ENCODE measurements at regions not wholly inside any gene's neighbourhood (a gene's known extent, or its start where the extent isn't known, plus 50 kb on each side); places are given as distances from the start of the nearest gene placed in this dataset.

DNA sequence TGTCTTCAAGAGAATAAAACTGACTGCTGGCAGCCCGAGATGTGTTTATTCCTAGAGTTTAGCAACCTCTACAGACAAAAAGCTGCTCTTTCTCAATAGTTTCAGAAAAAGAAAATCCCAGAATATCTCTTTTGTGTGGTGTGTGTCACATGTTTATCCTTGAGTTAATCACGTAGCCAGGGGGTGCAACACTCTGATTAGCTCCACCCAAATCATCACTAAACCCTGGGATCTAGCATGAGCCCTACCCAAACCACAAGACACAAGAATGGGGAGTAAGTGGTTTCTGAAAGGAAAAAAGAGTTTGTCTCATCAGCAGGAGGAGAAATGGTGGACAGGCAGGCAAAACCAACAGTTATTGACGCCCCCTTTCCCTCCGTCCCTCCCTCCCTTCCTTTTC lies 78.5 kb upstream of the AGBL1 start:
- Histone ChIP-seq H3K36me3 (replicated peaks in 1 of 2; ENCODE audit: control insufficient read depth in 1 of 2, insufficient read depth in 2 of 2, low read length in 1 of 2) (no peaks in the 10 kb centered on the region), H3K9me3 (no peaks in the 10 kb centered on the region), H3K27ac (ENCODE audit: low read depth in 2 of 2, low read length in 1 of 2) (no peak overlapping the region), H3K27me3 (ENCODE audit: insufficient read depth) (no peaks in the 10 kb centered on the region), H3K4me1 (ENCODE audit: control insufficient read depth in 1 of 2, insufficient read depth in 2 of 2, low read depth in 1 of 2, low read length in 1 of 2) (no peaks in the 10 kb centered on the region; a peak in 2 of 4 replicates), H4K20me1 (ENCODE audit: insufficient read depth) (no peaks in the 10 kb centered on the region), H3F3A (replicated peaks; ENCODE audit: insufficient read depth) (no peaks in the 10 kb centered on the region), H3K9ac (no peak overlapping the region), H3K4me3 (ENCODE audit: low read depth in 2 of 2, low read length in 1 of 2) (no peak overlapping the region), H2AFZ (ENCODE audit: low read depth) (no peak overlapping the region), H3K79me2 (ENCODE audit: insufficient read depth) (no peaks in the 10 kb centered on the region), H3K4me2 (no peak overlapping the region), H3K9me2 (no peaks in the 10 kb centered on the region)
- DNase-seq: no peak
- WGBS (ENCODE audit: low lambda C conversion rate): 62% methylated on average over 4 of the region's 4 CpGs
- POLR2A ChIA-PET: no interaction called here
- TF ChIP-seq SMC3 (IDR thresholded peaks at IDR 0.05; ENCODE audit: low read depth, low read length) (no peak), RAD21 (IDR thresholded peaks at IDR 0.05; ENCODE audit: low read length) (no peak), ELF1 (IDR thresholded peaks at IDR 0.05) (no peak), TEAD4 (IDR thresholded peaks at IDR 0.05; ENCODE audit: borderline replicate concordance, insufficient read depth) (no peak), YY1 (IDR thresholded peaks at IDR 0.05; ENCODE audit: low read depth) (no peak), GABPA (IDR thresholded peaks at IDR 0.05; ENCODE audit: low read depth) (no peak), POLR2AphosphoS5 (IDR thresholded peaks at IDR 0.05; ENCODE audit: low read depth, low read length) (no peak), MEF2A (IDR thresholded peaks at IDR 0.05; ENCODE audit: borderline replicate concordance, low read depth) (no peak), FOSL2 (IDR thresholded peaks at IDR 0.05; ENCODE audit: borderline replicate concordance, low read depth) (no peak), RFX5 (IDR thresholded peaks at IDR 0.05; ENCODE audit: low read length) (no peak), FOXM1 (IDR thresholded peaks at IDR 0.05; ENCODE audit: low read depth) (no peak), JUND (IDR thresholded peaks at IDR 0.05) (no peak), EZH2phosphoT487 (IDR thresholded peaks at IDR 0.05; ENCODE audit: borderline replicate concordance, low read depth) (no peak), EP300 (IDR thresholded peaks at IDR 0.05; ENCODE audit: borderline replicate concordance in 1 of 2, low read depth in 1 of 2, low read length in 1 of 2) (no peak), RXRA (IDR thresholded peaks at IDR 0.05; ENCODE audit: borderline replicate concordance, low read depth) (no peak), MXI1 (IDR thresholded peaks at IDR 0.05; ENCODE audit: low read depth, low read length) (no peak), TAF1 (IDR thresholded peaks at IDR 0.05; ENCODE audit: borderline replicate concordance, low read depth, low read length) (no peak)
- TF ChIP-seq, protein P1, sequence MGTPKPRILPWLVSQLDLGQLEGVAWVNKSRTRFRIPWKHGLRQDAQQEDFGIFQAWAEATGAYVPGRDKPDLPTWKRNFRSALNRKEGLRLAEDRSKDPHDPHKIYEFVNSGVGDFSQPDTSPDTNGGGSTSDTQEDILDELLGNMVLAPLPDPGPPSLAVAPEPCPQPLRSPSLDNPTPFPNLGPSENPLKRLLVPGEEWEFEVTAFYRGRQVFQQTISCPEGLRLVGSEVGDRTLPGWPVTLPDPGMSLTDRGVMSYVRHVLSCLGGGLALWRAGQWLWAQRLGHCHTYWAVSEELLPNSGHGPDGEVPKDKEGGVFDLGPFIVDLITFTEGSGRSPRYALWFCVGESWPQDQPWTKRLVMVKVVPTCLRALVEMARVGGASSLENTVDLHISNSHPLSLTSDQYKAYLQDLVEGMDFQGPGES (IDR thresholded peaks at IDR 0.05; ENCODE audit: low read depth, low read length): no peak
- TF ChIP-seq, protein P2, sequence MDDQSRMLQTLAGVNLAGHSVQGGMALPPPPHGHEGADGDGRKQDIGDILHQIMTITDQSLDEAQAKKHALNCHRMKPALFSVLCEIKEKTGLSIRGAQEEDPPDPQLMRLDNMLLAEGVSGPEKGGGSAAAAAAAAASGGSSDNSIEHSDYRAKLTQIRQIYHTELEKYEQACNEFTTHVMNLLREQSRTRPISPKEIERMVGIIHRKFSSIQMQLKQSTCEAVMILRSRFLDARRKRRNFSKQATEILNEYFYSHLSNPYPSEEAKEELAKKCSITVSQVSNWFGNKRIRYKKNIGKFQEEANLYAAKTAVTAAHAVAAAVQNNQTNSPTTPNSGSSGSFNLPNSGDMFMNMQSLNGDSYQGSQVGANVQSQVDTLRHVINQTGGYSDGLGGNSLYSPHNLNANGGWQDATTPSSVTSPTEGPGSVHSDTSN (IDR thresholded peaks at IDR 0.05): no peak
- TF ChIP-seq, protein P3, sequence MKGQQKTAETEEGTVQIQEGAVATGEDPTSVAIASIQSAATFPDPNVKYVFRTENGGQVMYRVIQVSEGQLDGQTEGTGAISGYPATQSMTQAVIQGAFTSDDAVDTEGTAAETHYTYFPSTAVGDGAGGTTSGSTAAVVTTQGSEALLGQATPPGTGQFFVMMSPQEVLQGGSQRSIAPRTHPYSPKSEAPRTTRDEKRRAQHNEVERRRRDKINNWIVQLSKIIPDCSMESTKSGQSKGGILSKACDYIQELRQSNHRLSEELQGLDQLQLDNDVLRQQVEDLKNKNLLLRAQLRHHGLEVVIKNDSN (IDR thresholded peaks at IDR 0.05; ENCODE audit: borderline replicate concordance, low read depth): no peak
- CTCF ChIA-PET: no interaction called here

Data from SK-N-SH (cell line).